Fibroblast of upper back skin (primary cell): ENCODE measurements at regions not wholly inside any gene's neighbourhood (a gene's known extent, or its start where the extent isn't known, plus 50 kb on each side); places are given as distances from the start of the nearest gene placed in this dataset.

Source experiments
- DNase-seq: peaks from one replicate; pipeline ENCODE4 v3.0.0-alpha.2; 2013

GRCh38 chr2:37868866-37869265, 56.2 kb upstream of the RMDN2 start:
- no peak for DNase-seq

- DNase-seq = no peak
These were observed 55.8 kb upstream of the RMDN2 start for GRCh38 chr2:37869304-37869703.

GRCh38 chr2:37869771-37870170, 55.3 kb upstream of the RMDN2 start:
- DNase-seq = peak; percentile 55

- DNase-seq = peak; percentile 66
These were observed 54.3 kb upstream of the RMDN2 start for GRCh38 chr2:37870829-37871228.

- peak; percentile 85 for DNase-seq
These were observed 53.5 kb upstream of the RMDN2 start for GRCh38 chr2:37871456-37872191.

GRCh38 chr2:37872192-37872750, 52.8 kb upstream of the RMDN2 start:
- DNase-seq = no peak

GRCh38 chr2:37873229-37873628, 51.9 kb upstream of the RMDN2 start:
- no peak for DNase-seq

GRCh38 chr2:37873749-37874330, 51.2 kb upstream of the RMDN2 start:
- DNase-seq = no peak

- DNase-seq = no peak
These were observed 50.6 kb upstream of the RMDN2 start for GRCh38 chr2:37874470-37874869.
